ENCODE measurements at regions not wholly inside any gene's neighbourhood (a gene's known extent, or its start where the extent isn't known, plus 50 kb on each side); places are given as distances from the start of the nearest gene placed in this dataset.
A peak's percentile ranks its signal among the peaks of the same experiment; 100 is the strongest.

DNA sequence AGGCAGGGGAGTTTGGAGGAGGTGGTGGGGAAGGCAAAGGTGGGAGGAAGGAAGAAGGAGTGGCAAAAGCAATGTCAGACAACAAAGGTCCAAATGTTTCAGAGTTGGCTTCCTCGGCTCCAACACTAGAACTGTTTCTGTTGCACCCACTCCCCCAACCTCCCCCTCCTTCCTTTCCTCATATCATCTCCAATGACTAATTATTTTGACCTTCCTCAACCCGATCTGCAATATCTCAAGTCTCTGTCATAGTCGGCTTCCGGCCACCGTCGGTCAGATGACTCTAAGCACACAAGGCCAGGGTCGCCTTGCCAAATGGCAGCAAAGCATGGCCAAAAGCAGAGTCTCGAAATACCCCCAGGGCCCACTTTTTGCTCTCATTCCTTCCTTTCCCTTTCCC lies 637.0 kb upstream of the TBX3 start:
- no peaks in the 10 kb centered on the region for H3K27me3 ChIP-seq (ENCODE audit: control insufficient read depth, insufficient read depth, low read length)
- no peak overlapping the region for H3K4me3 ChIP-seq (ENCODE audit: low read depth, low read length)
- DNase-seq (ENCODE audit: low read depth): no peak
- H3K36me3 ChIP-seq (ENCODE audit: control insufficient read depth, insufficient read depth, low read length): no peaks in the 10 kb centered on the region
- TF ChIP-seq, protein P1, sequence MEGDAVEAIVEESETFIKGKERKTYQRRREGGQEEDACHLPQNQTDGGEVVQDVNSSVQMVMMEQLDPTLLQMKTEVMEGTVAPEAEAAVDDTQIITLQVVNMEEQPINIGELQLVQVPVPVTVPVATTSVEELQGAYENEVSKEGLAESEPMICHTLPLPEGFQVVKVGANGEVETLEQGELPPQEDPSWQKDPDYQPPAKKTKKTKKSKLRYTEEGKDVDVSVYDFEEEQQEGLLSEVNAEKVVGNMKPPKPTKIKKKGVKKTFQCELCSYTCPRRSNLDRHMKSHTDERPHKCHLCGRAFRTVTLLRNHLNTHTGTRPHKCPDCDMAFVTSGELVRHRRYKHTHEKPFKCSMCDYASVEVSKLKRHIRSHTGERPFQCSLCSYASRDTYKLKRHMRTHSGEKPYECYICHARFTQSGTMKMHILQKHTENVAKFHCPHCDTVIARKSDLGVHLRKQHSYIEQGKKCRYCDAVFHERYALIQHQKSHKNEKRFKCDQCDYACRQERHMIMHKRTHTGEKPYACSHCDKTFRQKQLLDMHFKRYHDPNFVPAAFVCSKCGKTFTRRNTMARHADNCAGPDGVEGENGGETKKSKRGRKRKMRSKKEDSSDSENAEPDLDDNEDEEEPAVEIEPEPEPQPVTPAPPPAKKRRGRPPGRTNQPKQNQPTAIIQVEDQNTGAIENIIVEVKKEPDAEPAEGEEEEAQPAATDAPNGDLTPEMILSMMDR (IDR thresholded peaks at IDR 0.05; ENCODE audit: insufficient read depth, low read length, poor library complexity, severe bottlenecking): no peak

DNA sequence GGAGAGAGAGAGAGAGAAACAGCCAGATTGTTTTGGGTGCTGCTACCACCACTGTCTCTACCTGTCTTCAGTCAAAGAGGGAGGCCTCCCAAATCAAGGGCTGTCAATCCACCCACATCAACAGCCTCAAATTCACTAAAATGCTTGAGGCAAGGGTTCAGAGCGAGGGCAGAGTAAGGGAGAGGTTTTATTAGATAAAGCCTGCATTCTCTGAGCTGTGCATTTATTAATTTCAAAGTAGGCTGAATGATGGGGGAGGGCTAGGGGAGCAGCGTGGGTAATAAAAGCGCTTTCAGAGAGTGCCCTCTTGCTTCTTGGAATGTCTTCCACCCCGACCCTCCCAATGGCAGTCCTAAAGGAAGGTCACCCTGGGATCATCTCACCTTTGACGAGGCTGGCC lies 636.5 kb upstream of the TBX3 start:
- Histone ChIP-seq H3K4me3 (ENCODE audit: low read depth, low read length) (no peak overlapping the region), H3K27me3 (ENCODE audit: control insufficient read depth, insufficient read depth, low read length) (no peaks in the 10 kb centered on the region), H3K36me3 (ENCODE audit: control insufficient read depth, insufficient read depth, low read length) (no peaks in the 10 kb centered on the region)
- TF ChIP-seq, protein P1 (IDR thresholded peaks at IDR 0.05; ENCODE audit: insufficient read depth, low read length, poor library complexity, severe bottlenecking): no peak
- no peak for DNase-seq (ENCODE audit: low read depth)

DNA sequence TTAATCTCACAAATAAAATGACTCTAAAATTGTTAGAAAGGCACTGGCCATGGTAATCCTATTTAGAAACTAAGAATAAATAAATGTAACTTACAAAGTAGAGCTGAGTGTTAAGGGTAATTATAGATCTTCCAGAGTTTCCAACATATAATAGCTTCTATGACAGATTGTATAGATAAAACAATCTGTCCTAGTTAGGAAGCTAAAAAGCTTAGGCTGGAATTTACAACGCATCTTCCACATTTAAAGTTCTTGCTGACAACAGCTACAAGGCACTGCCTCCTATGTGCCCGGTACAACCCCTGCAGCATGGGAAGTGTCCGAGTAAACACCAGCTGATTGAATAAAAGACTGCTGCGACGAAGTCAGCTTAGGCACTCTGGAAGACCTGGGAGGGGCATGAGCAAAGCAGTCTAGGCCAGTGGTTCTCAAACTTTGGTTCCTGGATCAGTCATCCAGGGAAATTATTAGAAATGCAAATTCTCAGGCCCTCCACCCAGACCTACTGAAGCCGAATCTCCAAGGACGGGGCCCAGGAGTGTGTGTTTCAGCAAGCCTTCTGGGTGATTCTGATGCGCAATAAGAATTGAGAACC lies 635.6 kb upstream of the TBX3 start:
- H3K36me3 ChIP-seq (ENCODE audit: control insufficient read depth, insufficient read depth, low read length): no peaks in the 10 kb centered on the region
- no peaks in the 10 kb centered on the region for H3K27me3 ChIP-seq (ENCODE audit: control insufficient read depth, insufficient read depth, low read length)
- no peak overlapping the region for H3K4me3 ChIP-seq (ENCODE audit: low read depth, low read length)
- TF ChIP-seq, protein P1 (IDR thresholded peaks at IDR 0.05; ENCODE audit: insufficient read depth, low read length, poor library complexity, severe bottlenecking): no peak
- DNase-seq (ENCODE audit: low read depth): no peak

DNA sequence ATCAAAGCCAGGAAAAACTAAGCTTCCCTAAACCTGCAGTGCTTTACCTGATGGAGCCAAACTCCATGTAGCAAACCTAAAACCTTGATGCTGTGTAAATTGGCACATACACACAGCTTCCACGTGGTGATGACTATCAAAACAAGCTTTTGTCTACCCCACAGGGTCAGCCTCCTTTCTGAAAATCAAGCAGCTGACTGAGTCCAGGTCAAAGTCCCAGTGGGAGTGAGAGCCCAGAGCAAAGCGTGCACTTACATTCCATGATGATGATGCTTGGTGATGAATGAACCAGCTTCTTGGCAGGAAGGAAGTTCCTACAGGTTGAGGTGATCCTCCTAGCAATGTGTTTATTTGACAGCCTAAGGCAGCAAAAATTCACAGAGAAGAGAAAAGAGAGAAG lies 630.0 kb upstream of the TBX3 start:
- no peaks in the 10 kb centered on the region for H3K27me3 ChIP-seq (ENCODE audit: control insufficient read depth, insufficient read depth, low read length)
- peak; percentile 56 for DNase-seq (ENCODE audit: low read depth)
- no peak overlapping the region for H3K4me3 ChIP-seq (ENCODE audit: low read depth, low read length)
- TF ChIP-seq, protein P1 (IDR thresholded peaks at IDR 0.05; ENCODE audit: insufficient read depth, low read length, poor library complexity, severe bottlenecking): no peak
- no peaks in the 10 kb centered on the region for H3K36me3 ChIP-seq (ENCODE audit: control insufficient read depth, insufficient read depth, low read length)

DNA sequence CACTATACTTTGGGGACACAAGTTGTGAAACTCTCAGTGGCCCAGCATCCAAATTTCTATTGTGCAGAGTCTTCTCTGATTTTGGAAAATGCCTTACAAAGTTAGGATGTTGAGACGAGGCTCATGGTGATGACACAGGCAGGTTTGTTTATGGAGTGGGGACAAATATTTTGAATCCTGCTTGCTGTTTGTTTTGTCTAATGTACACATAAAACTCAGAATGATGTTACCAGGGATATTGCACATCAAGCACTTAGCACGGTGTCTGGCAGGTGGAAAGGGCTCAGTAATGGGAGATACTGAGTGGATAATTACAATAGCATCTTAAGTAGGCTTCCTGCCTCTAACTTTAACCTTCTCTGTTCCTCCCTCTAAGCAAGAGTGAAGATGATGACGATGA lies 628.9 kb upstream of the TBX3 start:
- Histone ChIP-seq H3K4me3 (ENCODE audit: low read depth, low read length) (no peak overlapping the region), H3K27me3 (ENCODE audit: control insufficient read depth, insufficient read depth, low read length) (no peaks in the 10 kb centered on the region), H3K36me3 (ENCODE audit: control insufficient read depth, insufficient read depth, low read length) (no peaks in the 10 kb centered on the region)
- TF ChIP-seq, protein P1 (IDR thresholded peaks at IDR 0.05; ENCODE audit: insufficient read depth, low read length, poor library complexity, severe bottlenecking): no peak
- no peak for DNase-seq (ENCODE audit: low read depth)

DNA sequence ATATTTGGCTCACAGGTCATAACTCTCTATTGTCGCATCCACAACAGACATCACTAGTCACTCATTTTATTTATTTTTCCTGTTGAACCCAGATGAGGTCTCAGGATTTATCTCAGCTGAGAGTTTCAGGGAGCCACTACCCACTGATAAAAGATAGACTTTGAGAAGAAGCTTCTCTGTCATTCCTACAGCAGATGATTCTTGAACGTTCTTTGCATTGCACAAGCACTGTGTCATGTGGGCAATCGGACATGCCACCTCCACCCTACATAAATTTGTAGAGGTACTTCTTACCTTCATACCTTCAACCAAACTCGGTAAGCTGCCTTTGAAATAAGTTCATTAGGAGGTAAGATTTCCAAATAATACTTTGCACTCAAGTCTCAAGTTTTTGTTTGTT lies 627.9 kb upstream of the TBX3 start:
- H3K27me3 ChIP-seq (ENCODE audit: control insufficient read depth, insufficient read depth, low read length): no peaks in the 10 kb centered on the region
- TF ChIP-seq, protein P1 (IDR thresholded peaks at IDR 0.05; ENCODE audit: insufficient read depth, low read length, poor library complexity, severe bottlenecking): no peak
- no peak for DNase-seq (ENCODE audit: low read depth)
- no peak overlapping the region for H3K4me3 ChIP-seq (ENCODE audit: low read depth, low read length)
- no peaks in the 10 kb centered on the region for H3K36me3 ChIP-seq (ENCODE audit: control insufficient read depth, insufficient read depth, low read length)

Measured in kidney epithelial cell (primary cell).